Skin of body (tissue), 1 donor: ENCODE measurements at regions not wholly inside any gene's neighbourhood (a gene's known extent, or its start where the extent isn't known, plus 50 kb on each side); places are given as distances from the start of the nearest gene placed in this dataset.
A peak's percentile ranks its signal among the peaks of the same experiment; 100 is the strongest.

Experiments
- DNase-seq: peaks from one replicate; lab custom pipeline; 2025; lab: John Stamatoyannopoulos, UW

DNA sequence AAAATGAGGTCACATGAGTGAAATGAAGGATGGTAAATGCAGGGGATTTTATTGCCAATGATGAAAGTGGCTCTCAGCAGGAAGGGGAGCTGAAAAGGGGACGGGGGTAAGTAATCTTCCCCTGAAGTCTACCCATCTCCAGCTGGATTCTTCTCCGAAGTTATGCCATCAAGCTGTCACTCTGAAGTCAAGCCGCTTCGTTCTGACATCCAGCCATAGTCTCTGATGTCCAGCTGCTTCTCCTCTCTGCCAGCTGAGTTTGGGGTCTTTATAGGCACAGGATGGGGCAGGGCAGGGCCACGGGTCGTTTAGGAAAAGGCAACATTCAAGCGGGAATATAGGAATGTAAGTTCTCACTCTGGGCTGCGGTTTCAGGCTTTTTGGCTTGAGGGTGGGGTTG lies 181.9 kb upstream of the ANO3 start:
- no peak for DNase-seq

DNA sequence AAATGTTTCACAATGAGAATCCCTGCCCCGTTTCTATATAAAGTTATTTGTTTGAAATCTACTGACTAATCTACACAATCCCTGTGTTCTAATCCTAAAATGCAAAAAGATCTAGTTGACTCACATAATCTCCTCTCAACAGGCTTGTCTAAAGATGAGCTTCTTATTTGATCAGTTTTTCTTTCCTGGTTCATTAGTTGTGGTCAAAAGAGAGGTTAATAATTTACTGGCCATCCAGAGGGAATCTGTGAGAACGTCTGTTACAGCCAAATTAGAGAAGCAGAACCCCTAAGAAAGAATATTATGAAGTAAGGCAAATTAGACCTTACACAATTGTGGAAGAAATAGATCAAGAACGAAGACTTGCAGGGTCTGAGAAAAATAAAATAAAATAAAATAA lies 173.7 kb upstream of the ANO3 start:
- no peak for DNase-seq

DNA sequence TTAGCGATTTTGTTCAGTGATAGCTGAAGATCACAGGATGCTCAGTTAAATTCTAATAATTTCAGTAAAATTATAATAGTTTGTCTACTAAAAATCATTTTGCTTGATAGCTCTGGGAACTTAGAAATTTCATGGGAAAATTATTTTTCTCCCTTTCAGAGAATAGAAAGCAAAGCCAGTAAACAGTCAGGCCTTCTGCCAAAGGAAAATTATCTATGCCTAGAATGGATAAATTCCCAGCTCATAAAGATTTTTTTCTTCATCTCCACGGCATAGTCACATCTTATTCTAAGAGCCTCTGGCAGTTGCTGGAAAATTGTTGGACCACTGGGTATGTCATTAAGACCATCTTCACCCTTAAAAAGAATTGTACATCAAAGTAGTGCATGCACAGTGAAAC lies 169.6 kb upstream of the ANO3 start:
- DNase-seq, result no peak

DNA sequence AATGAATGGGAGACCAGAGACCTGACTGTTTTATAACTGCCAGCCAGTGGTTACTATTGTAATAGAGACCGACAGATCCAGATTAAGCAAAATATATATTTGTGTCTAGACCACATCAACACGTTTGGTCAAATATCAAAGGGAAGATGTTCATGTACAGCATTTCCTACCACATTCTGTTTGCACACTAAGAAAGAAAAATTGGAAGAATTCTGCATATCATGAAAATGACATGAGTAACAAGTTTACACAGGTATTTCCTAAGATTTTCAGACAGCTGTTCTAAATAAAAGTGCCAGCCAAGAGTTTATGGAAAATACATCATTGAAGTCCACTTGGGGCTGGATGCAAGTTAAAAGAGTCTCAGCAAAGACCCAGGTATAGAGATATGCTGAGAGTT lies 145.5 kb upstream of the ANO3 start:
- no peak for DNase-seq

DNA sequence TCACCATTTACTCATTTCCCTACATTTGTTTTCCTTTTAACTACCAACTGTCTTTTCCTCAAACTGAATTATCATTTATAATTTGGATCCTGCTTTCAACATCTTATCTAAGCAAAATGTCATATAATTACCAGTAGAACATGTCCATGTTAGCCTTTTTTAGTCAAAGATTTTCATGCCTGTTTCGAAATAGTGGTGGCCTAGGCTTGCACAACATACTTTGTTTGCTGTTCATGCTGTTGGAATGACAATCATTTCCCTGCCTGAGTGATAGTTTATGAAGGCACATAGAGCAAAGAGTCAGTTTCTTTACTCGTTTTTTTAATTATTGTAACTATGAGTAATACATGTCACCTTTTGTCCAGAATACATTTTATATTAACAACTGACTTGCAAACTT lies 144.3 kb upstream of the ANO3 start:
- DNase-seq, result no peak

DNA sequence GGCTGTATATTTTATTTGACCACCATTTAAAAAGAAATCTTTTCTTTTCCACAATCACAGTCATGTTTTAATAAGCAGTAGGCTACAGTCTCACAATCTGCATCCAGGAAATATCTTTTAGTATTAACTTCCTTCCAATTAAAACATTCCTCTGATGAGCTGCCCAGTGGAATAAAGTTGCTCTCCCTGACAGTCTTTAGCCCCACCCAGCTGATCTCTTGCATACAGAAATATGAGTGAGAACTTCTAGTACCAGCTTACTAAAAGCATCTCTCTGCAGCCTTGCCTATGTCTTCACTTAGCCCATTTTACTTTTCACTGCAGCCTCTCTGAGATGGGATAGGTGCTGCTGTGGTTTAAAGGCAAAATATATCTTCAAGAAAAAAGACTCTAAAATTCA lies 143.4 kb upstream of the ANO3 start:
- no peak for DNase-seq

DNA sequence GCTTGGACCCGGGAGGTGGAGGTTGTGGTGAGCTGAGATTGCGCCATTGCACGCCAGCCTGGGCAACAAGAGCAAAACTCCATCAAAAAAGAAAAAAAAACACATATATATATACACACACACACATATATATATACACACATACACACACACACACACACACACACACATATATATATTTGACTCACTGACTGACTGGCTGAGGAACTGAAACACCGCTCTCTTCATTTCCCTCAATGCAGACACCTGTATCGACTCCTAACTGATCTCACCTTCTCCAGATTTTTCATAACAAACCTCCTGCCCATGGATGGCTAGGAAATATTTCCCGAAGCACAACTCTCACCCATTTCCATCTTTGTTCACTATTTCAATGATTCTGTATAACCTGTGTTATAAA lies 140.7 kb upstream of the ANO3 start:
- no peak for DNase-seq

DNA sequence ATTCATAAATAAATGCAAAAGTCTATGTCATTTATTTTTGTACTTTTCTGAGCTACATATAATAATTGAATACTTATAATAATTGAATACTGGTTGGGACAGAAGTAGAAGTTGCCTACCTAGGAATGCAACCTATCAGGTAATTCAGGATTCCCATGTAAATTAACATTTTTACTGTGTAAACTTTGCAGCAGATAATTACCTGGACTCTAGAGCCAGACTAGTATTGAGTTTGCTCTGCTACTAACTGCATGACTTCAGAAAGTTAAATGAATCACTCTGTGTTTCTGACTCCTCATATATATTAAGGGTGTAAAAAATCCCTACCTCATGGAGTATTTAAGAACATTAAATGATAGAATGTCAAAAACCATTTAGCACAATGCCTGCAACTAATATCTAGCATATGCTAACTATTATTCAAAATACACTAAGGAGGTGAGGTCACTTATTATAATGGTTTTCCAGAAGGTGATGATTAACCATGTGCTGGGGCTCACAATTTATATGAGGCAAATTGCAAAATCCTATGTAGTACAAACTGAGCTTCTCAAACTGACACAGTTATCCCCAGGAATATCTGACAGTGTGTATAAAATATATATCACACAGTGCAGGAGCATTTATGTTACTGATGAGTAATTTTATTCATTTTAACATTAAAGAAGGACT lies 138.1 kb upstream of the ANO3 start:
- no peak for DNase-seq

DNA sequence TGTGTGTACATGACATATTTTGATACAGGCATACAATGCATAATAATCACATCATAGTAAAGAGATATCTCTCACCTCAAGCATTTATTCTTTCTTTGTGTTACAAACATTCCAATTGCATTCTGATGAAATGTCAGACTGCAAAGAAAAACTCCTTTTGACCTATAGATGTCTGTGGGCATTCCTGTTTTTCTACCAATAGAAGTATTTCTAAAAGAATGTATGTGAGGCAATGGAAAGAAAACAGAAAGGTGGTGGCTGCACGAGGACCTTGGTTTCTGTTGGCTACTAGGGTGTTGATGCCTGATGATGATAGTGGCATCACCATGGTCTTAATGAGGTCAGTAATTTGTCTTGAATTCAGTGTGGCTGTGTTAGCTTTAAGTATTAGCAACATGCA lies 137.0 kb upstream of the ANO3 start:
- no peak for DNase-seq

DNA sequence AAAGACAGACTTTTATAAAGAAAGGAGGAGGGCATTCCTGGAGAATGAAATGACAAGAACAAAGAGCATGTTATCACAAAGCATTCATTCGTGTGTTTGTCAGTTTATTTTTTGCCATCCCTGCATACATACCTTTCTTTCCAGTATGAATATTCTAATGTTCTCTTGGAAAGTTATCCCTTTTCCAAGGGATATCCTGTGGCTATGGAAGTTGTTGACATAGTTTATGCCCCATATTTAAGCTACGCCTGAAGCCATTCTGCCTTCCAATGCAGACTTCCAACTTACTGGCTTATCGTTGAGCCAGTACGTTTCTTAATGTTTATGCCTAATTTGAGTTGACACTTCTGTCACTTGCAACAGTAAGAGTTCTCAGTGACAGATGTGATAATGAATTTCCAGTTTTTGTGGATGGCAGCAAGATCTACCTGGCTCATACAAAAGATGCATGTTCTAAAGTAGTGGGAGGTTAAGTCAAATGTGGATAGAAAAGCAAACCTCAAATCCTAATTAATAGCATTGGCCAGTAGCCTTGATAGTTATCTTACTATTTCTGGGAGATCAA lies 133.3 kb upstream of the ANO3 start:
- no peak for DNase-seq

DNA sequence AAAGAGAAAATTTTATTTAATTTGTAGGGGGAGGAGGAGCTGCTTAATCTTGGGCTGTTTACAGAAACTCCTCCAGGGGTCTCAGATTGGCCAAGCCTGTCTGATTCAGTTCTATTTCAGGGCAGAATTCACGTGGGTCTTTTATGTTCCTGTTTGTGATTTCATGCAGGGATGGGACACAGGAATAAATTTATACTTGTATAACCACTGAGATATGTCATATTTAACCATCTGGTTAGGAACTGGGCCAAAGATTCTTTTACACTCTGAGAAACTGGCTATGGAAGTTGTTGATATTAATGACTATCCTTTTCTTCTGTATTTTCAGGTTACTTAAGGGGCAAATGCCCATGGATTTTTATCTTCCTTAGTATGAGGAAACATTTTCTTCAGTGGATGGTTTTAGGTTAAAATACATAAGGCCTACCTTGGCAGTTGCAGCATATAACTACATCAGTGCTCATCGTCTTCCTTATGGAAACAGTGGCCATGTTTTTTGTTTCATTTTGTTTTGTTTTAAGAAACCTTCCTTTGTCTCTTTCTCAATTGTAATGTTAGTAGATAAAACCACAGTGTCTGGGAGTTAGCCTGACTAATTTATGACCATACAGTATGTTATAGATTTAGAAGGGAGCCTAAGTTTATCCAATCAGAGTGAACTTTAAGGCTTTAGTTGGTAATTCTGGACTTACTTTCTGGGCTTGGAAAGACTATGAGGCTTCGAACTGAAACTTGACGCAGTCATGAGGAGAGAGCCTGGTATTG lies 132.4 kb upstream of the ANO3 start:
- DNase-seq, result peak; percentile 43

DNA sequence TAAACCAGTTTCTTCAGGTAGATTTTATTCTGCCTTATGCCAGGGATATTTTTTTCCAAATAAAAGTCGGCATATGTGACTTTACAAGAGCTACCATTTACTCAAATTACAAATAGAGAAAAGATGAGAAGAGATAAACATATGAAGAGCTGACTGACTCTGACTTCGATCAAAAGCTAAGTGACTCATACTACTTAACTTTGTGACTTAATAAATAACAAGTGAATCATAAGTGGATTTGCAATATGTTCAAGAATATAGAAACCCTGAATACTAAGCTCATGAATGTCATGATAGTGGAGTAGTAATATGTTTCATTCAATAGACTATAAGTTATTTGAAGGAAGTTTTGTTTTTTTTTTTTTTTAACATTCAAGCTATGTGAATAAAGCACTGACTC lies 130.5 kb upstream of the ANO3 start:
- no peak for DNase-seq

DNA sequence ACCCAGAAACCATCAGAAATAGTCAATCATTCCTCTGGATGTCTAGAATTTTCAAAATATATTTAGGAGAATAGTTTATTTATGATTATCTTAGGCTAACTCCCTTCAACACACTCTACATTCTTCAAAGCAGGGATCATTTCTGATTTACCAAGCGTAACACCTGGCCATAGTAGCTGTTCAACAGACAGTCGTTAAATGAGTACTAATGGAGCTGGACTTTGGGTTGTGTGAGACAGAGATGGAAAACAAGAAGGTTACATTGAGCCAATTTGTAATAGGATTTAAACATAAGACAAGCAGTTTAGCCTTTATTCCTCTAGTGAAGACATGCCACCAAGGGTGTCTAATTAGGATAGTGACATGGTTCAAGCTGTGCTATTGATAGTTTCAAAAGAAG lies 129.2 kb upstream of the ANO3 start:
- DNase-seq, result no peak

DNA sequence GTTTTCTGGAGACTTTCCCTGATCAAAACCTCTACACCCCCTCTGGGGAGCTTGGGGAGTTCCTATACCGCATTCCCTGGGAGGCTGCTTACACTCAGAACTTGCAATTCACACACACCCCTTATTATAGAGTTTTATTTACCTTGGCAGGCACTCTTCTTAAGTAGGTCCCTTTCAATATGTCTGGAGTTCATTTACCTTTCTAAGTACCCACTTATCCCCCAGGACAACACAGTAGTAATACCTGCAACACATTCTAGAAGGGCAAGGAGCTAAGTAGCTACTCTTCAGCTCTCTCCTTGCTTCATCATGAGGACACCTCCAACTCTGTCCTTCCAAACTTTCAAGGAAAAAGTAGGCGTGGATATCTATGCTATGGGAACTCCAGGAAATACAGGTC lies 127.8 kb upstream of the ANO3 start:
- no peak for DNase-seq

DNA sequence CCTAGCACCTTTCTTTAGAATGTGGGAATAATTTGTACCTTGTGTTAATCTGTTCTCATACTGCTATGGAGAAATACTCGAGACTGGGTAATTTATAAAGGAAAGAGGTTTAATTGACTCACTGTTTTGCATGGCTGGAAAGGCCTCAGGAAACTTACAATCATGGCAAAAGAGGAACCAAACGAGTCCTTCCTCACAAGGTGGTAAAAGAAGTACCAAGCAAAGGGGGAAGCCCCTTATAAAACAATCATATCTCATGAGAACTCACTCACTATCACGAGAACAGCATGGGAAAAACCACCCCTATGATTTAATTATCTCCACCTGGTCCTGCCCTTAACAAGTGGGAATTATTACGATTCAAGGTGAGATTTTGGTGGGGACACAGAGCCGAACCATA lies 127.1 kb upstream of the ANO3 start:
- DNase-seq, result no peak

DNA sequence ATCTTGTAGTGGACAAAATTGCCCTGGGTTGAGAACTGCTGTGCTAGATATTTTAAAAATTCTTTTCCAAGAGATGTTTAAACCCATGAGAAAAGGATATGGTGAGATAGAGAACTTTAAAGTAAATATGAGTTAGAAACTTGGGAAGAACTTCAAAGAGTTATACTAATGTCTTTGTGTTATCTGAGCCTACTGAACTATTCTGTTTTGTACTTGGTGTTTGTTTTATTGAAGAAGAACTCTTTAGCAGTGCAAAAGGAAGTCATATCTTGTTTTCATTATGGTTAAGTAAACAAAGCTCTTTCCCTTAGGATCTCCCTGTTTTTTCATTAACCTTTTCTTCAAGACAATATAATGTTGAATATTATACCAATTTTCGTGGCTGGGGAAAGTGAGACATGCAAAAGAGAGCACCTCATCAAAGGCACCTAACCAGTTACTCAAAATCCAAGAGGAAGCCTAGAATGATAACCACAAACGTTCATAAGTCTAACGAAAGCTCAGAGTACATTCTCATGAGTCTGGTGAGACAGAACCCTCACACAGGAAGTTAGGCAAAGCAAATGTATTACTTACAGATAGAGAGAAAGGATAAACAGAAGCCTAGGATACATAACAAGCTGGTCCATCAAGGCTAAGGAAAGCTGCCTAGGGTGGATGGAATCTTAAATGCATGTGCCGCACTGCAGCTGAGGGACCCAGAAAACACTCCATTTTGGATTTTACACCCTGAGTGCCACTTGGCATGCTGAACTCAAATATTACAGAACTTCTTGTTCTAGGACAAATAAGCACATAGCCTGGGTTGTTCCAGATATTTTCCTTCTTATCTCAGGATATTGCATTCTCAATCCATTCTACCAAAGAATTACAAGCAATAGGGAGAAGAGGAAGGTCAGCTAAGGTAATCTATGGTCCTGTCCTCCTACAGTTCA lies 112.5 kb upstream of the ANO3 start:
- DNase-seq, result no peak

DNA sequence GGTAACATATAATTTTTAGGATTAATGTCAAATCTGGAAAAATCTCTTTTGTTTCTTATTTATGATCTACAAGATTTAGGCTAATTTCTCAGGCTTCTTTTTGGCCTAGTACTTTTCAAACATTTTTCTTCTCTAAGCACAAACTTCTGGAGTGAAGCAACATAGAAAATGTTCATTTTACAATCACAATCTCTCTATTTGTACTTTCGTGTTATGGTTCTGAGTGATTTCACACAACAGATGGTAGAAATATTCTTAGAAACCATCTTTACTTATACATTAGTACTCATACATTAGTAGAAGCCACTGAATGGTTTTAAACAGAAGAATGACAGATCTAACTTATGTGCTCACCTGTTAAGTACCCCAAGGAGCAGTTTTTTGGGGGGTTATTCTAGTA lies 106.3 kb upstream of the ANO3 start:
- no peak for DNase-seq

DNA sequence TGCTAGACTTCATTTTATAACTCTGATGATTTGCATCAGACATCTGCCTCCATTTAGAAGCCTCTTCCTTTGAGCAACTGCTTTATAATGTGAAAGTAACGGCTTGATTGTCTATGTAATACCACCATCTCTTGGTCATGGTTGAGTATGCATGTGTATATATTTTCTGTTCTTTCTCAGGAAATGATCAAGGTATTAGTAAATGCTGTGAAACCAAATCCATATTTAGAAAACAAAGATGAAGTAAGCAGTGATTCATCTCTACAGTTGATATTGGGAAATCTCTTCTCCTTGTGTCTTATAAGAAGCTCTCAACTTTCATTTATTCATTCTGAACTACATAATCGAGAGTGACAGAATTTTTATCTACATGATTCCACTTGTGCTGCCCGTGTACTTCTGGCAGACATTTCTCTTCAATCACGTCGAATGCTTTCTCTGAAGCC lies 104.6 kb upstream of the ANO3 start:
- peak; percentile 48 for DNase-seq

DNA sequence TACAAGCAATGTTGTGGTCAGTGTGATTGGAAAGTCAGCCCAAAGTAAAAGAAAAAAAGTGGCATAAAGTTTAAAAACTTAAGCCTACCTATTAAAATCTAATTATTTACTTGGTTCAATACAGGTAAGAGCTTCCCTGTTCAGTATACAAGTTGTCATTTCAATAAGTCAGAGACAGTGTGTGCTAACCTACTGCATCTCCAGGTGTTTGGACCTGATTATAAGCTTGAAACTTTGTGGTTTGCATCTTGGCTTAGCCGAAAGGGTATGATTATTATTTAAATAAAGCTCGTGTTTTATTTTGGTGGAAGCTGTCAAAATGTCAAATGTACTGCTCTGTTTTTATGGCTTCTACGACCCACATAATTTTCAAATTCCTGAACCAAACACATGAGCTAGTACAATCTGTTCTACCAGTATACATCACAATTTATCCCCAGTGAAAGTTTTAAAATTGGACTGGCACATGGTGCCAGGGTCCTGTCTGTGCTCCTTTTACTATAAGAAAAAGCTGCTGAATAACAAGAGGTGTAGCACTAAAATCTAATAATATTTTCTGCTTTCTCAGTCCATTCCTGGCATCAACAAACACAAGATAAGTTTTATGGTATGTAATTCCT lies 103.9 kb upstream of the ANO3 start:
- DNase-seq, result no peak

DNA sequence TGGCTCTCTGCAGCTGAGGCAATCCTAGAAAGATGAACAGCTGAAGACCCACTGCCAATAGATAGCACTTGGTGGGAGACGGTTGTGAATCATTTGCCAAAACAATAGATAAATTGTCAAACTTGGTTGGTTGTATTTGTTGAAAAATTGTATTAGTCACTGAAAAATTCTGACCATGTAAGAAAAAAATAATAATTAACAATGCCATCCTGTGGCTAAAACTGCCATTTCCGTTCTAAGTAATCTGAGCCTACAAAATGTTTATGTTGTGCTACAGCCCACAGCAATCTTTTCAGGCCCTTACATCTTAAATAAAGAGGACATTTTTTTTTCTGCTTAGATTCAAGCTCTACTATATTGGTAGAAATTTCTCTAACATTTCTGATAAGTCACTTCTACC lies 103.2 kb upstream of the ANO3 start:
- DNase-seq, result no peak

DNA sequence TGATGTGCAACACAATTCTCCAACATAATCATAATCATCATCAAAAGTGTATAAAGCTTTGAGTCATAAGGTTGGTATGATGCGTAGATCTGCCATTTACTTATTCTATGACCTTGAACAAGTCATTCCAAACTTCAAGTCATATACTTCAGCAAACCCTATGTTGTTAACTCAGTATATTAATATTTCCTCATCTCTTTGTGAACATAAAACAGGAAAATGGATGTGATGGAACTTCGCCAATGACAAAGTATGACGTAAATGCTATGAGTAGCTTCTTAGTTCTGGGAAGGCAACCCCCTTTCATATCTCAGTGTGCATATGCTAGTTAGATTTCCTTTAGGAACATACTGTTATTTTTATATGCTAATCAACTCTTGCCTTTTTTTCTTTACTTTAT lies 102.7 kb upstream of the ANO3 start:
- DNase-seq, result no peak

DNA sequence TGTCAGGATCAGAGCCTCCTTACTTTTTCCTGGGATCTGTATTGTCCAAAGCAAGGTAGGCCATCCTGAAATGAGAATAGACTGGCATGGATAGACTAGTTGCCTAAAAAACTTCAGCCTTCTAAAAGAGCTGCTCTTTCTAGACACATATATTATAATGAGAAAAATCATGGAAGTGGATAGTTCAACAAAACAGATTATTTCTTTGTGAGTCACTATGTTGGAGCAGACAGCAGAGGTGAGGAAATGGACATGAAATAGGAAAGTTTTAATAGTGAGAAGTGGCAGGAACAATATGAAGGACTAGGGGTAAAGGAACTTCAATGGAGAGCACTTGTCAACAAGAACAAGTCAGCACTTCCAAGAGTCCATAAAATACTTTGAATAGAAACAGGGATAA lies 101.9 kb upstream of the ANO3 start:
- no peak for DNase-seq
